Breast epithelium (tissue), 4 donors: ENCODE measurements at regions not wholly inside any gene's neighbourhood (a gene's known extent, or its start where the extent isn't known, plus 50 kb on each side); places are given as distances from the start of the nearest gene placed in this dataset.

Source experiments
- DNase-seq, 2 donors: peaks; one replicate each; pipeline ENCODE4 v3.0.0-alpha.2; 2019; ENCODE audit warnings: low spot score in 2 of 2
- H3K27ac ChIP-seq, 2 donors: fragments of 200-600 bp; sonication (generic) in 1 of 2; one replicate each; pipeline ENCODE4 v1.5.1; 2016 to 2019; ENCODE audit warnings: mild to moderate bottlenecking in 1 of 2
- H3K27me3 ChIP-seq, 2 donors: fragments of 200-600 bp; sonication (generic) in 1 of 2; one replicate each; pipeline versions ENCODE4 v1.5.1 to v1.6.0; 2017 to 2019; ENCODE audit warnings: control low read depth in 1 of 2, mild to moderate bottlenecking in 1 of 2
- H3K36me3 ChIP-seq: fragments of 200-600 bp; one replicate; pipeline ENCODE4 v1.5.1; 2019
- H3K4me1 ChIP-seq, 2 donors: fragments of 200-600 bp; sonication (generic); one replicate each; pipeline ENCODE4 v1.5.1; 2016 to 2019; ENCODE audit warnings: control low read depth in 1 of 2
- H3K4me3 ChIP-seq, 3 donors: fragments of 200-600 bp; sonication (generic); 1 replicate in 2 of 3; 2 replicates in 1 of 3; pipeline ENCODE4 v1.5.1; 2016 to 2019; ENCODE audit warnings: mild to moderate bottlenecking in 3 of 3, moderate library complexity in 2 of 3
- H3K9me3 ChIP-seq, 2 donors: fragments of 200-600 bp; sonication (generic) in 1 of 2; one replicate each; pipeline ENCODE4 v1.5.1; 2016 to 2019; ENCODE audit warnings: control low read depth in 1 of 2
- POLR2A ChIP-seq: fragments of 450-650 bp; IDR thresholded peaks from one replicate; pipeline ENCODE4 v1.6.1; 2016; ENCODE audit warnings: antibody characterized with exemption, mild to moderate bottlenecking, moderate library complexity
- POLR2AphosphoS5 ChIP-seq, 3 donors: sonication (generic); formaldehyde crosslinking; IDR thresholded peaks; one replicate each; pipeline ENCODE4 v1.6.1; 2017; ENCODE audit warnings: antibody characterized with exemption in 3 of 3
- intact Hi-C: fragments of 100-400 bp; cut with DNase I; formaldehyde crosslinking; loops from one replicate; pipeline ENCODE4 v1.15.1; 2023; ENCODE audit warnings: low total_unique reads
- TF ChIP-seq, protein P1 (sequence below), 3 donors: fragments of 450-650 bp; IDR thresholded peaks; one replicate each; pipeline ENCODE4 v1.5.1; 2016 to 2017; ENCODE audit warnings: antibody characterized with exemption in 3 of 3, mild to moderate bottlenecking in 3 of 3, moderate library complexity in 3 of 3

DNA sequence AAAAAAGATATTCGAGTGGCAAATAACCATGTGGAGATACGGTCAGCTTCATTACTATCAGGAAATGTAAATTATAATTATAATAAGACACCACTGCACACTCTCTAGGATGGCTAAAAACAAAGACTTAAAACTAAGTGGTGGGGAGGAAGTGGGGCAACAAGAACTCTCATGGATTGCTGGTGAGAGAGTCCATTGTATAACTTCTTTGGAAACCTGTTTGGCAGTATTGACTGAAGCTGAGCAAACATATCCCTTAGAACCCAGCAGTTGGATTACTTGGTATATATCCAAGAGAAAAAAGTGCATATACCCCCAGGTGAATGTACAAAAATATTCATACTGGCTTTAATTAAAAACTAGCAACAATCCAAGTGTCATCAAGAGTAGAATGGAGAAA, 133.7 kb upstream of the CTBP2 start:
- no peaks in the 10 kb centered on the region for H3K27me3 ChIP-seq
- DNase-seq = no peak
- no peaks in the 10 kb centered on the region for H3K4me1 ChIP-seq
- H3K27ac ChIP-seq = no peak overlapping the region
- no peaks in the 10 kb centered on the region for H3K9me3 ChIP-seq
- intact Hi-C loops = no loop called here
- H3K36me3 ChIP-seq = no peaks in the 10 kb centered on the region
- H3K4me3 ChIP-seq = no peak overlapping the region
- no peak for TF ChIP-seq POLR2AphosphoS5 (IDR thresholded peaks at IDR 0.05)
- TF ChIP-seq POLR2A = no peak
- TF ChIP-seq, protein P1, sequence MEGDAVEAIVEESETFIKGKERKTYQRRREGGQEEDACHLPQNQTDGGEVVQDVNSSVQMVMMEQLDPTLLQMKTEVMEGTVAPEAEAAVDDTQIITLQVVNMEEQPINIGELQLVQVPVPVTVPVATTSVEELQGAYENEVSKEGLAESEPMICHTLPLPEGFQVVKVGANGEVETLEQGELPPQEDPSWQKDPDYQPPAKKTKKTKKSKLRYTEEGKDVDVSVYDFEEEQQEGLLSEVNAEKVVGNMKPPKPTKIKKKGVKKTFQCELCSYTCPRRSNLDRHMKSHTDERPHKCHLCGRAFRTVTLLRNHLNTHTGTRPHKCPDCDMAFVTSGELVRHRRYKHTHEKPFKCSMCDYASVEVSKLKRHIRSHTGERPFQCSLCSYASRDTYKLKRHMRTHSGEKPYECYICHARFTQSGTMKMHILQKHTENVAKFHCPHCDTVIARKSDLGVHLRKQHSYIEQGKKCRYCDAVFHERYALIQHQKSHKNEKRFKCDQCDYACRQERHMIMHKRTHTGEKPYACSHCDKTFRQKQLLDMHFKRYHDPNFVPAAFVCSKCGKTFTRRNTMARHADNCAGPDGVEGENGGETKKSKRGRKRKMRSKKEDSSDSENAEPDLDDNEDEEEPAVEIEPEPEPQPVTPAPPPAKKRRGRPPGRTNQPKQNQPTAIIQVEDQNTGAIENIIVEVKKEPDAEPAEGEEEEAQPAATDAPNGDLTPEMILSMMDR (IDR thresholded peaks at IDR 0.05) = no peak

DNA sequence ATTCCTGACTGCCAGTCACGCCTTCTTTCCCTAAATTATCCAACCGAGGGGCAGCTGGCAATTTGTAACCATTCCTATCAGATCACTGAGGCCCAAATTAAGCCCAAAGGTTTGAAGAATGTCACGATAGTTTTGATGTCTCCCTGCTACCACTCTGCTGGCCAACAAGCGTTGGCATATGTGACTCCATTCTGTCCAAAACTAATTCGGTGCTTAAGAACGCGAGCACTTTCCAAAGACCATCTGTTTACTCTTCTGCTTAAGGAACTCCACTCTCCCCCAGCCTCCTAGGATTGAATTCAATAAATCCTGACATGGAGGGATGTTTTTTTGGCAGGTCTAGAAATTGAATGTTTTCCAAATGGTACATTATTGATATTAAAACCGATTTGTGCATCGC, 131.5 kb upstream of the CTBP2 start:
- Histone ChIP-seq H3K27ac (no peak overlapping the region), H3K36me3 (no peaks in the 10 kb centered on the region), H3K27me3 (no peaks in the 10 kb centered on the region), H3K4me1 (no peaks in the 10 kb centered on the region), H3K9me3 (no peaks in the 10 kb centered on the region), H3K4me3 (no peak overlapping the region)
- no peak for DNase-seq
- intact Hi-C loops = no loop called here
- TF ChIP-seq POLR2A (no peak), POLR2AphosphoS5 (IDR thresholded peaks at IDR 0.05) (no peak)
- TF ChIP-seq, protein P1 (IDR thresholded peaks at IDR 0.05) = no peak

DNA sequence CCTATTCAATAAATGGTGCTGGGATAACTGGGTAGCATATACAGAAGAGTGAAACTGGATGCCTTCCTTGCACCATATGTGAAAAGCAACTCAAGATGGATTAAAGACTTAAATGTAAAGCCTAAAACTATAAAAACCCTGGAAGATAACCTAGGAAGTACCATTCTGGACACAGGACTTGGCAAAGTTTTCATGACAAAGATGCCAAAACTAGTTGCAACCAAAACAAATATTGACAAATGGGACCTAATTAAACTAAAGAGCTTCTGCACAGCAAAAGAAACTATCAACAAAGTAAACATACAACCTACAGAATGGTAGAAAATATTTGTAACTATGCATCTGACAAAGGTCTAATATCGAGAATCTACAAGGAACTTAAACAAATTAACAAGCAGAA, 129.1 kb upstream of the CTBP2 start:
- DNase-seq = no peak
- no peaks in the 10 kb centered on the region for H3K9me3 ChIP-seq
- no peak overlapping the region for H3K27ac ChIP-seq
- TF ChIP-seq, protein P1 (IDR thresholded peaks at IDR 0.05) = no peak
- TF ChIP-seq POLR2A (no peak), POLR2AphosphoS5 (IDR thresholded peaks at IDR 0.05) (no peak)
- H3K4me3 ChIP-seq = no peak overlapping the region
- no peaks in the 10 kb centered on the region for H3K27me3 ChIP-seq
- intact Hi-C loops = loop anchor here (2.0 kb wide), 1 partner anchor 45 kb away; no protein-coding TSS in a partner anchor
- no peaks in the 10 kb centered on the region for H3K4me1 ChIP-seq
- H3K36me3 ChIP-seq = no peaks in the 10 kb centered on the region

DNA sequence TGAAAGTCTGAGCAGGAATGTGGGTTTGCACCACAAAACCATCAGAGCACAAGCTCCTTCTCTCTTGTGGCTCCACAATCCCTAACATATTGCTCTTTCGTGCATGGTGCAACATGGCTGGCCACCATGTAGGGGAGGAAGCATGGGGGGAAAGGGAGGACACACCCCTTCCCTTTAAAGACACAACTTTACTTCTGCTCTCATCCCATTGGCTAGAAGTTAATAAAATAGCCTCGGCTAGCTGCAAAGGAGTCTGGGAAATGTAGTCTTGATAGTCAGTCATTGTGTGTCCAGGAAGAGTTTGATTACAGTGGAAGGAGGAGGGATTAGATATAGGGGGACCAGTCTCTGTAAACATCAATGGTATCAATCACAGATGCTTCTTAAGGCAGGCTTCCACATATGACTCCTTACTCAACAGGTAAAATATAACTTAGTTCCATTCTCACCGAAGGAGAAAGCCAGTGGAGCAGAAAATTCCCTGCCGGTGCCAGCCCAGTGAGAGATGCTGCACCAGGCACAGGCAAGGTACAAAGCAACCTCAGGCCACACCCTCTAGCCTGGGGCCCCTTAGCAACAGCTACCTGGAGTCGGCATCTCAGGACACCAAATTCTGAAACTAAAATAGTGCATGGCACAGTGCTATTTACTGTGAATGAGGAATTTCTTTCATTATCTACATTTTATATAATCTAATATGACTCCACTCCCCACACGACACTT, 124.7 kb upstream of the CTBP2 start:
- Histone ChIP-seq H3K27ac (no peak overlapping the region), H3K36me3 (no peaks in the 10 kb centered on the region), H3K27me3 (no peaks in the 10 kb centered on the region), H3K4me1 (no peaks in the 10 kb centered on the region), H3K9me3 (no peaks in the 10 kb centered on the region), H3K4me3 (no peak overlapping the region)
- no peak for TF ChIP-seq POLR2A
- no peak for TF ChIP-seq POLR2AphosphoS5 (IDR thresholded peaks at IDR 0.05)
- TF ChIP-seq, protein P1 (IDR thresholded peaks at IDR 0.05) = no peak
- DNase-seq = no peak
- intact Hi-C loops = no loop called here

DNA sequence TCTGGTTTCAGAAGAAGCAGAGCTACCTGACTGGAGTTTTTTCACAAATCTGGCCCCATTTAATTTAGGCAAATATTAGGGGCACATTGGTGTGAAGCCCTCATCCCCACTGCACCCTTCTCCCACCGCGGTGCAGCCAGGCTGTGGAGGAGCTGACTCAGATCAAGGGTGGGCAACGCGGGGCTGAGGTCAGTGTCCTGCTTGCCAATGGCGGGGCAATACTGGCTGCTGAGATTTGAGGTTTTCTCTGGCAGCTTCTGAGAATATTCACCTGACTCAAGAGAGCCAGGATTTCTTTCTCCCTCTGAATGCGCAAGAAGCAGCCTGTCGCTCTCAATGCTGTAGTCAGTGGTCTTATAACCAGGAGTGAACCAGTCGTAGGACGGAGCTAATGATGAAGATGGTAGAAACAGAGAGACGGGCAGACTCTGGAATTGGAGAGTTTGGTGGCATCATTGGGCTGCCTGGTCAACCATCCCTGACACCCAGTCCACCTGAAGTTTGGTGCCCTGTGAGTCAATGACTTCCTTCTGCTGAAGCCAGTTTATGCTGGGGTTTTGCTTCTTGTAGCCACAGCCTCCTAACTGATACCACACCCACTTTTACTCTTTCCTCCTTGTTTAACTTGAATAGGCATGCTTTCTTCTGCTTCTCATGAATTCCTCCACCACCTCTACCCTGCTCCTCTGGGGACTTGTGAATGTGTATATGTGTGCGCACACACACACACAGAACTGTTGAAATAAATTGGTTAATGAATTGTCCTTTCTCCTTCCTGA, 123.7 kb upstream of the CTBP2 start:
- no peaks in the 10 kb centered on the region for H3K4me1 ChIP-seq
- intact Hi-C loops = no loop called here
- no peaks in the 10 kb centered on the region for H3K36me3 ChIP-seq
- H3K27me3 ChIP-seq = no peaks in the 10 kb centered on the region
- no peak overlapping the region for H3K27ac ChIP-seq
- DNase-seq = no peak
- TF ChIP-seq, protein P1 (IDR thresholded peaks at IDR 0.05) = no peak
- TF ChIP-seq POLR2AphosphoS5 (IDR thresholded peaks at IDR 0.05) (no peak), POLR2A (no peak)
- no peaks in the 10 kb centered on the region for H3K9me3 ChIP-seq
- H3K4me3 ChIP-seq = no peak overlapping the region
